Activated CD4-positive, alpha-beta T cell treated with anti-CD3 and anti-CD28 coated beads for 36 hours (primary cell): ENCODE measurements at regions not wholly inside any gene's neighbourhood (a gene's known extent, or its start where the extent isn't known, plus 50 kb on each side); places are given as distances from the start of the nearest gene placed in this dataset.

ENCODE experiments used
- ATAC-seq: fragments of 200-7000 bp; cut with Tn5 transposase; one replicate; pipeline ENCODE4 v1.10.0; 2021; ENCODE audit warnings: mild to moderate bottlenecking, moderate library complexity
- CTCF ChIA-PET: fragments of 350-600 bp; sonication (Branson Sonifier 250); formaldehyde crosslinking; loops from one replicate; lab custom pipeline; 2021; ENCODE audit warnings: antibody characterized with exemption; lab: Charles Lee
- POLR2A ChIA-PET: fragments of 350-600 bp; sonication (Branson Sonifier 250); formaldehyde crosslinking; loops from one replicate; lab custom pipeline; 2021; ENCODE audit warnings: antibody characterized with exemption, inconsistent platforms; lab: Charles Lee
- DNase-seq: peaks from one replicate; pipeline ENCODE4 v3.0.0-alpha.2; 2020
- H3K27ac Mint-ChIP-seq: one replicate; pipeline ENCODE4 v1.8.0; 2021; ENCODE audit warnings: mixed read lengths
- H3K27me3 Mint-ChIP-seq: one replicate; pipeline ENCODE4 v1.8.0; 2021; ENCODE audit warnings: mixed read lengths
- H3K36me3 Mint-ChIP-seq: one replicate; pipeline ENCODE4 v1.8.0; 2021; ENCODE audit warnings: low read depth, mixed read lengths
- H3K4me1 Mint-ChIP-seq: one replicate; pipeline ENCODE4 v1.8.0; 2021; ENCODE audit warnings: mixed read lengths
- H3K4me3 Mint-ChIP-seq: one replicate; pipeline ENCODE4 v1.8.0; 2021; ENCODE audit warnings: mild to moderate bottlenecking, moderate library complexity, mixed read lengths
- H3K9me3 Mint-ChIP-seq: one replicate; pipeline ENCODE4 v1.8.0; 2021; ENCODE audit warnings: low read depth, mixed read lengths
- intact Hi-C, 2 experiments: fragments of 100-400 bp; cut with DNase I in 1 of 2; cut with micrococcal nuclease in 1 of 2; formaldehyde crosslinking; loops; one replicate each; pipeline versions ENCODE4 v1.14.2 to v1.15.1; 2022 to 2024; cut with DNase I, micrococcal nuclease

DNA sequence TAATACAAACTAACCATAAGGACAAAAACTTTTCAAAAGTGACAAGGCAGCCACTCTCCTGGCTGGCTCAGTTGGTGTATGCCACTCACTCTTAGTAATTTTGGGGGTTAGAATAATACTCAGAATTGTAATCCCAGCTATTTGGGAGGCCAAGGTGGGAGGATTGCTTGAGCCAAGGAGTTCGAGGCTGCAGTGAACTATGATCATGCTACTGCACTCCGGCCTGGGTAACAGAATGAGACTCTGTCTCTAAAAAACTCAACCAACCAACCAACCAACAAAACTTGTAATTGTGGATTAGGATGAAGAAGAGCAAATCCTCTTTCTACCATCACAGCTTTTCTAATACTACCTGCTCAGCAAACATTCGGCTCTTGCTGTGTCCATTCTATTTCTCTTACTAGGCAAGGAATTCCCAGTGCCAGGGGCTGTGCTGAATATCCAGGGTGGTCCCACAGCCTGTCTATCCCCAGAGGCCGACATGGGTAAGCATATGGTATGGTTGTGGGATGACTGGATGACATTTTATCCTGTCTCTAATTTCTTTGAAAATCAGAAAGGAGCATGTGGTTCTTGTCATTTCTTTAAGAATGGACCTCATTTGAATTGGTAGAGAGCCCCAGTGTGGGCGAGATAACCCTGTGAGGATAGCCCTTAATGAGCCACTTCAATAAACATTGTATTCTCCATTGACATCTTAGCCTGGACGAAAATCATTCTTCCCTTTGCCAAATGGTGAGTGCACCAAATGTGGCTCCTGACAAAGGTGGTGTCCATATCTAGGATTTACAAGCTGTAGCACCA is 220.1 kb downstream of the MYCN start:
- POLR2A ChIA-PET = no interaction called here
- Mint-ChIP-seq H3K27me3 (peaks cover 3% of the 10 kb centered on the region), H3K9me3 (no peaks in the 10 kb centered on the region), H3K36me3 (no peaks in the 10 kb centered on the region), H3K4me1 (no peaks in the 10 kb centered on the region), H3K27ac (no peak overlapping the region), H3K4me3 (no peak overlapping the region)
- DNase-seq = no peak
- CTCF ChIA-PET = interaction anchor here (0.6 kb wide), 1 partner anchor 599 kb away, joined by 3 read pairs; no protein-coding TSS in a partner anchor
- intact Hi-C loops = no loop called here
- ATAC-seq = no peak

- ATAC-seq = no peak
- intact Hi-C loops = no loop called here
- Mint-ChIP-seq H3K4me1 (no peaks in the 10 kb centered on the region), H3K9me3 (no peaks in the 10 kb centered on the region), H3K36me3 (no peaks in the 10 kb centered on the region), H3K27me3 (no peaks in the 10 kb centered on the region), H3K27ac (no peak overlapping the region), H3K4me3 (no peak overlapping the region)
- CTCF ChIA-PET = no interaction called here
- no peak for DNase-seq
- POLR2A ChIA-PET = interaction anchor here (1.2 kb wide), 1 partner anchor 17 kb away, joined by 3 read pairs; no protein-coding TSS in a partner anchor
Measured at GRCh38 chr2:16156411-16156810, 216.1 kb downstream of the MYCN start.

DNA sequence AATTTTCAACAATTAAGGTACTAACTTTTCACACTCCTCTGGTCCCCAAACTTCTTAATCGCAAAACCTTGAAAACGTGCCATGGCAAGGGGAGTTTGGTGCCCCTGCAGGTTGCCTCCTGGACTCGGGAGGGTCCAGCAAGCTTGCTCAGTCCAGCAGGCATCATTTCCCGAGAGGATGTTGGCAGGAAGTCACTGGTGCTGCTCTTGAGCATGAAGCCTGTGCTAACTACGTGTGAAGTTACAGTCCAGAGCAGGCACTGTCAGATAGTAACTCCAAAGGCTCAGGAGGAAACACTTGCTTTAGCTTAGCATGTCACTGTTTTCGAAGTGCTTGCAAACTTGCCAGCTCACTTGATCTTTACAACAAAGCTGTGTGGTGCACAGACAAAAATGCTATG is 215.4 kb downstream of the MYCN start:
- Mint-ChIP-seq H3K27ac (no peak overlapping the region), H3K9me3 (no peaks in the 10 kb centered on the region), H3K4me3 (no peak overlapping the region), H3K27me3 (no peaks in the 10 kb centered on the region), H3K4me1 (no peaks in the 10 kb centered on the region), H3K36me3 (no peaks in the 10 kb centered on the region)
- ATAC-seq = no peak
- no peak for DNase-seq
- intact Hi-C loops = no loop called here
- ChIA-PET POLR2A (interaction anchor here (1.2 kb wide), 1 partner anchor 16 kb away, joined by 3 read pairs; no protein-coding TSS in a partner anchor), CTCF (no interaction called here)

DNA sequence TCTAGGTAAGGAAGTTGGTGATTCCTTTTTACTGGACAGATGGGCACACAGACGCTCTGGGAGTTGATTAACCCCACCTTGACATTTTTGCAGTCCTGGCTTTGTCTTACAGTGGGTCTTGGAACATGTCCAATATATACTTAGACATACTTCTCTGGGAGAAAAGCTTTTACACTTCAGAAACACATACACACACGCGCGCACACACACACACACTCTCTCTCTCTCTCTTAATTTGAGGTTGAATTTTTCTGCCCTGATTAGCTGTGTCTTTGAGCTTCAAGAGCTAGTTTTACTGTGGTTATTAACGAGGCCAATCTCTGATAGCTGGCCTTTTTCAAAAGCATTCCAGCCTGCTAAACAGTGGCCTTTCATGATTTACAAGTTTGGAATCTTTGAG is 215.0 kb downstream of the MYCN start:
- POLR2A ChIA-PET = interaction anchor here (1.2 kb wide), 1 partner anchor 16 kb away, joined by 3 read pairs; no protein-coding TSS in a partner anchor
- Mint-ChIP-seq H3K27ac (no peak overlapping the region), H3K27me3 (no peaks in the 10 kb centered on the region)

GRCh38 chr2:16154501-16155280 is 214.3 kb downstream of the MYCN start:
- ChIA-PET CTCF (no interaction called here), POLR2A (no interaction called here)
- no peak for DNase-seq
- ATAC-seq = no peak
- no peak overlapping the region for H3K27ac Mint-ChIP-seq
- H3K9me3 Mint-ChIP-seq = no peaks in the 10 kb centered on the region
- no peaks in the 10 kb centered on the region for H3K4me1 Mint-ChIP-seq
- H3K27me3 Mint-ChIP-seq = no peaks in the 10 kb centered on the region
- intact Hi-C loops = no loop called here
- no peaks in the 10 kb centered on the region for H3K36me3 Mint-ChIP-seq
- no peak overlapping the region for H3K4me3 Mint-ChIP-seq

More for the DNA sequence above, 215.0 kb downstream of the MYCN start:
- Mint-ChIP-seq H3K4me3 (no peak overlapping the region), H3K36me3 (no peaks in the 10 kb centered on the region), H3K9me3 (no peaks in the 10 kb centered on the region), H3K4me1 (no peaks in the 10 kb centered on the region)
- CTCF ChIA-PET = no interaction called here
- DNase-seq (no peak), ATAC-seq (no peak)
- intact Hi-C loops = no loop called here

GRCh38 chr2:16154061-16154460 is 213.7 kb downstream of the MYCN start:
- H3K4me3 Mint-ChIP-seq = no peak overlapping the region
- no peaks in the 10 kb centered on the region for H3K27me3 Mint-ChIP-seq
- no peak overlapping the region for H3K27ac Mint-ChIP-seq
- DNase-seq (no peak), ATAC-seq (no peak)
- no peaks in the 10 kb centered on the region for H3K36me3 Mint-ChIP-seq
- CTCF ChIA-PET = interaction anchor here (0.8 kb wide), 1 partner anchor 15 kb away, joined by 3 read pairs; no protein-coding TSS in a partner anchor
- H3K4me1 Mint-ChIP-seq = no peaks in the 10 kb centered on the region
- H3K9me3 Mint-ChIP-seq = no peaks in the 10 kb centered on the region
- intact Hi-C loops = no loop called here
- POLR2A ChIA-PET = no interaction called here

DNA sequence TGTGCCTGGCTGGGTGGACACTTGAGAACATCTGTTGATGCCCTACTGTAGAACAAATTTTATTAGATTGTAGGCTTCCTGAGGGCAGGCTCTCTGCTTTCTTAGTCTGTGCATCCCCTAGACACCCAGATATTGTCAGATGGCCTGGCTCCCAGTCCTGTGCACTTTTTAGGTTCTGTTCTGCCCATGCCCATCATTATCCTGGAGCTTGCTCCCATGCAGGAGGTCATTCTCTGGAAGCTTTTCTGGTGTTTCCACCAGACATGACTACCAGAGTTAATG is 213.3 kb downstream of the MYCN start:
- intact Hi-C loops = no loop called here
- POLR2A ChIA-PET = no interaction called here
- no peaks in the 10 kb centered on the region for H3K4me1 Mint-ChIP-seq
- no peak for ATAC-seq
- no peaks in the 10 kb centered on the region for H3K9me3 Mint-ChIP-seq
- no peak overlapping the region for H3K27ac Mint-ChIP-seq
- H3K27me3 Mint-ChIP-seq = no peaks in the 10 kb centered on the region
- DNase-seq = no peak
- CTCF ChIA-PET = interaction anchor here (0.8 kb wide), 1 partner anchor 14 kb away, joined by 3 read pairs; no protein-coding TSS in a partner anchor
- H3K36me3 Mint-ChIP-seq = no peaks in the 10 kb centered on the region
- no peak overlapping the region for H3K4me3 Mint-ChIP-seq

GRCh38 chr2:16152928-16153753 is 212.8 kb downstream of the MYCN start:
- Mint-ChIP-seq H3K27me3 (no peaks in the 10 kb centered on the region), H3K9me3 (no peaks in the 10 kb centered on the region), H3K36me3 (no peaks in the 10 kb centered on the region), H3K27ac (no peak overlapping the region), H3K4me1 (no peaks in the 10 kb centered on the region), H3K4me3 (no peak overlapping the region)
- intact Hi-C loops = no loop called here
- POLR2A ChIA-PET = no interaction called here
- CTCF ChIA-PET = interaction anchor here (0.8 kb wide), 1 partner anchor 14 kb away, joined by 3 read pairs; no protein-coding TSS in a partner anchor
- DNase-seq (no peak), ATAC-seq (no peak)

GRCh38 chr2:16152071-16152927 is 211.9 kb downstream of the MYCN start:
- Mint-ChIP-seq H3K27ac (no peak overlapping the region), H3K9me3 (no peaks in the 10 kb centered on the region), H3K27me3 (no peaks in the 10 kb centered on the region), H3K36me3 (no peaks in the 10 kb centered on the region), H3K4me1 (no peaks in the 10 kb centered on the region), H3K4me3 (no peak overlapping the region)
- POLR2A ChIA-PET = no interaction called here
- DNase-seq (no peak), ATAC-seq (no peak)
- intact Hi-C loops = no loop called here
- CTCF ChIA-PET = interaction anchor here (1.1 kb wide), 1 partner anchor 10 kb away, joined by 3 read pairs; no protein-coding TSS in a partner anchor

- Mint-ChIP-seq H3K36me3 (no peaks in the 10 kb centered on the region), H3K9me3 (no peaks in the 10 kb centered on the region), H3K27me3 (no peaks in the 10 kb centered on the region), H3K27ac (no peak overlapping the region), H3K4me3 (no peak overlapping the region), H3K4me1 (no peaks in the 10 kb centered on the region)
- POLR2A ChIA-PET = no interaction called here
- ATAC-seq = no peak
- DNase-seq = no peak
- CTCF ChIA-PET = interaction anchor here (0.6 to 1.1 kb wide), 2 partner anchors 9 to 1074 kb away, joined by 3 read pairs; no protein-coding TSS in a partner anchor
- intact Hi-C loops = no loop called here
Measured at GRCh38 chr2:16151651-16152050, 211.3 kb downstream of the MYCN start.
